HG03060 (cell line): ENCODE measurements at regions not wholly inside any gene's neighbourhood (a gene's known extent, or its start where the extent isn't known, plus 50 kb on each side); places are given as distances from the start of the nearest gene placed in this dataset.

ENCODE experiments used
- ATAC-seq: cut with Tn5 transposase; IDR thresholded peaks from one replicate; pipeline ENCODE4 v1.9.1; 2021; ENCODE audit warnings: low read depth, moderate number of reproducible peaks; ENCODE audit not compliant: unreplicated experiment

DNA sequence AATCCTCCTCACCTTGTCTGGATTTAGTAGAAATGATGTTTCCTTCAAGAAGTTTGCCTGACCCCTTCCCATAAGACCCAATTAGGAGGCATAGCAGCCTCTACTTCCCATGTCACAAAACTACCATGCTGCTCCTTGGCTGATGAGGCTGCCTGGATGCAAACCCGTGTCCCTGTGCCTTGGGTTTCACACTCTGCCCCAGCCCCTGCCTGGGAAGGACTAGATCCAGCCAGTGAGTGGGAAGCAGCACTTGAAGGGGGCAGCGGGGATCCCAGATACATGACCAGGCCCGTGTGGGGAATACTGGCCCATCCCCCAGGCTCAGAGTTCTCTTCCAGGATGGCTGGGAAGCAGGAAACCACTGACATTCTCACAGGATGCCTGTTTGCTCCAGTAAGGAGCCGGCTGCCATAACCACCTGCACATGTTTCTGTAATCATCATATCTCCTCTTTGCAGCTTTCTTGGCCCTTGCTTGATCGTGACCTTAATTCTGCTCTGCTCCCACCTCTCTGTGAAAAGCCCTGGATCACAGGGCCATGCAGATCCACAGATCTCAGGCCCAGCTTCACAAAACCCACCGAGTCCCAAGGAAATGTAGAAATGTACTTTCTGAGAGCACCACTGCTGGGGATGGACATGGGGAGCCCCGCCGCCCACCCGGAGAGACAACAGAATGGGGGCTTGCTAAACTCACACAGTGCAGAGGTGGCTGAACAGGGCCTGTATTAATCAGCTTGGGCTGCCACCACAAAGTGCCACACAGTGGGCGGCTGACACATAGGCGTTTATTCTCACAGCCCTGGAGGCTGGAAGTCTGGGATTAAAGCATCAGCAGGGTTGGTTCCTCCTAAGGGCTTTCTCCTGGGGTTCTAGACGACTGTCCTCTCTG, 287.8 kb upstream of the IGFBP3 start:
- no peak for ATAC-seq

DNA sequence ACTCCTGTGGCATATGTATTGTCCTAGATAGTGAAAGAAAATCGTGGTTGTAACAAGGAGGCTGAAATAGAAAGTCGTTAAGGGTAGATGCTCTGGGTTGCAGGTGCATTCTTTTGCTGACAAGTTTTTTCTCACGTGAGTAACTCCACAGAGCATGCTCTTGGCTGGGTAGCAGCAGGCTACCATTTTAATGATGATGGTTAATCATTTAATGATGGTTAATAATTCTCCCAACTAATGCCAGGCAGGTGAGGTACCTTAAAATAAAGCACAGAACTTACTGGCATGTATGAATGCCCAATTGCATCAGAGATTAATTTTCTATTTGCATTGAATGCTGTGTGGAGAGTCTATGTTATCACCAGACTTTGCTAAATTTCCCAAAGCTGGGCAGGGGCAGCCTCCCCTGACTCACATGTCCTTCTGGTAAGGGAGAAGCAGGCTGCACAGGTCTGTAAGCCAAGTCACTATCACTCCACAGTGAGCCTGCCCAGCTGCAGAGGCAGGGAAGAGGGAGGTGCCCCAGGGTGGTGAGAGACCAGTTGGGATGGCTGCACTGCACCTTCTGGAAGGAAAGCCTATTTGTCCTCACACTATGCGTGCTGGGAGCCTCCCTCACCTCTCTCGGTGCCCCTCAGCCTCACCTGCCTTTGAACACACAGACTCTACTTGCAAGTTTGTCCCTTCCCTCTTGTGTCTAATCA, 287.0 kb upstream of the IGFBP3 start:
- ATAC-seq: no peak

DNA sequence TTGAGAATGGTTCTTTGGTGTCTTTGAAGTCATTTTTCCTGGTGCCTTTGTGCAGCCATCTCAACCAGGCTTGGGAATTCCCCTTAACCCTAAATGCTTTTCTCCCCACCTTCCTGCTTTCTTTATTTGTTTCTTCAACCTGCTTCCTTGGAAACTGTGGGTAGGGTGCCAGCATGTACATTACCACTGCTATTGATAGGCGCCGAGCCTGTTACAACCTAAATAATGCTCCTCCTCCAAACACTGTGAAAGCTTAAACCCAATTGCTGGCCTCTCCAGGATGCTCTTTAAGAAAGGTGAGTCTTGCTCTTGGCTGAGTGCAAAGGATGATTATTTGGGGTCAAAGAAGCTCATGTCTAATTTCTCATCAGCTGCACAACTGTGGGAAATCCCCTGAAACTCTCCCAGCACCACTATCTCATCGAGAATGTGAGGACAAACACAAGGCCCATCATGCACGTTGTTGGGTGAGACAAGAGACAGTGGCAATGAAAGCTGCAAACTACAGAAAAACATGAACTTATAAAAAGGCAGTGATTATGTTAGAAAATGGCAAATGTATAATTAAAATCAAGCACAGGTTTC, 285.5 kb upstream of the IGFBP3 start:
- no peak for ATAC-seq

DNA sequence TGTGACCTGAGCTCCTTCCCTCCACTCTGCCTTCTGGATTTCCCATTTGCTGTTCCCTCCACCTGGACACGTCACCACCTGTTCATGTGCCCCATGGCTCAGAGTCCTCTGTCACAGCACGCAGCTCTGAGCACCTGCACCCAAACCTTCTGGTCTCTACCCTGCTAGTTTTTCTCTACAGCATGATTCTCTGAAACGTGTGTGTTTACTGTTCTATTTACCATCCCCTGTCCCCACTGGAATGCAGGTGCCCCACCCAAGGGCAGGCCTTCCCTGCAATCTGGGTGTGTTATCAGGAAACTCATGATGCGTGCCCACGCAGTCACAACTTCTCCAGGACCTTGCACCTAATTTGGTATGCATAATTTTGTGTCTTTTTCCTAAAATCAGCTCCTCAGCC, 284.4 kb upstream of the IGFBP3 start:
- no peak for ATAC-seq

DNA sequence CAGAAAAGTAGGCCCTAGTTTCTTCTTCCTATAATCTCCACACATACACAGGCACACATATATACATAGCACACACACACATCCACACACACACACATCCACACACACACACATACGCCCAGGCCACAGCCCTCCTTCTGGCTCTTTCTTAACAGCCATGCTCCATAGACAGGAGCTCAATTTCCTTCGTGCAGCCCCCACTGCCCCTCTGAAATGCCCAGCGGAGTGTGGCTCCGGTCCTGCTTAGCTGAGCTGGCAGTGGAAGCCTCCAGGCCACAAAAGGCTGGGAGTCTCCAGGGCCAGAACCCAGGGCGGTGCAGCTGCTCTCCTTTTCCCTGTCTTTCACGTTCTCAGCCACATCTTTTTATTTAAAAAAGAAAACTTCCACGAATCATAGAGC, 282.9 kb upstream of the IGFBP3 start:
- no peak for ATAC-seq

DNA sequence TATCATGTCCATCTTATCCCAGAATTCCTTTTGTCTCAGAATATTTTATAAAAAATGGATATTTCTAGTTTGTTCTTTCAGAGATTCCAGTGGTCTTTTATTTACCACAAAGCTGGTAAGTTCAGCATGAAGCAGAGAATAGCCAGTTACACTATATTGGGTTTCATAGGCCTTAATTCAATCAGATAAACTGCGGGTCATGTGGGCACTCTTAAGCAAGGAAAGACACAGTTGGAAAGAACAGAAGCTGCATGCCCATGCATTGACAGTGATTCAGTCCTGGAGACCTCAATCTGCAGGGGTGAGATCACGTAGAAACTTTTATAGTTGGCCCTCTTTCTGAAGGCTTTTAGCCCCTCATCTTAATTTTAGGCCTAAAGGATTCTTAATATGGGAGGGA, 281.3 kb upstream of the IGFBP3 start:
- no peak for ATAC-seq

DNA sequence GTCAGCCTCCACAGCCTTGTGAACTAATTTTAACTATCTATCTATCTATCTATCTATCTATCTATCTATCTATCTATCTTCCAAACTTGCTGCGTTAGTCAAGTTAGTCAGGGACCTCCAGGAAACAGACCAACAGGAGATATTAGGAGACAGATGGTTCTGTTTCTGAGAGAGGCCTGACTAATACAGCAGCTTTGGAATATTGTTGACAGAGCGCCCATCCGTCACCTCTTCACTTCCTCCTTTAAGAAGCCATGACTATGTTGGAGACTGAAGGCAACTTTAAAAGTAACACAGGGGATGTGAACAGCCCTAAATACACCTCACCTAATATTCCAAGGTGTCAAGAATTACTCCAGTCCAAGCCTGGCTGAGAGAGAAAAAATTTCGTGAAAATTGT, 280.9 kb upstream of the IGFBP3 start:
- ATAC-seq: no peak

DNA sequence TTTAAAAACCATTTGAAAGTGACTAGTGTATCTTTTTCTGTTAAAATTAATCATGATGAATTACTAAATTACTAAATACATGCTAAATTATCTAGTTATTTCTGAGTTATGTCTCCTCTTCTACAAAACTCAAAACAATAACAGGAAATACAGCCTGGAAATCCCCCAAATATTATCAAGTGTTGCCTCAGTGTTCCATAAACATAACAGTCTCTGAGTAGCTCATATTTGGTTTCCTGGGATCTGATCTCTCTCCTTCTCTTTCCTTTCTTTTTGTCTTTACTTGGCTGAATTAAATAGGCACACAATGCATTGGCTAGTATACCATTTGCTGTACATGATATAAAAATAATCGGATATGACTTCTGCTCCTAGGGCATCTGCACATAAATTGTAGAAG, 277.6 kb upstream of the IGFBP3 start:
- no peak for ATAC-seq

DNA sequence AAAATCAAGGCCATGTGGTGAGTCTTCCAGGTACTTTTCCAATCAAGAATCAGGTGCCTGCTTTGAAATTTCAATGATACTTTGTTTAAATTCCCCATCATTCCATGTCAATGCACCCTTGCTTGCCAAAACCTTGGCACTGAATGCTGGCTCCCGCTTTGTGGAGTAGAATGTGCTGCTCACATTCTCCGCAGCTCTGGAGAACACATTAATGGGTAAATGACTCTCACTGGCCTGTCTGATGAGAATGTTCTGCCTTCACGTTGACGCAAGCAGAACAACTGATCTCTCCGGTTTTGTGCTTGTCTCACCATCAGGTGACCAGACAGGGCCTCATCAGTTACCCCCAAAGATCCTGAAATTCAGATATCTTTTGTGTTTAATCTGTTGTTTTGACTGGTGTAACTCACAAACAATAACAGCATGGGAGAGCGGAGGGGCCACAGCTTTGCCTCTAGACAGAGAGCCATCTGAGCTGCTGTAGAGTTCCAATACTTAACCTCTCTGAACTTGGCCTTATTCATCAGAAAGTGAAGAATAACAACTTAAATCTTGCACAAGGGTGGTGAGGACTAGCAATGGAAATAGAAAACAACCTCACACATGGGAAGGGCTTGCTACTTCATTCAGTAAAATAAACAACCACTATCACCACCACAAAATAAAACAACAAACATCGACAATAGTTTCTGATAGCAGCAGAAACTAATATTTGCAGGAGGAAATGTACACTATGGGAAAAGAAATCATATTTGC, 276.9 kb upstream of the IGFBP3 start:
- no peak for ATAC-seq

DNA sequence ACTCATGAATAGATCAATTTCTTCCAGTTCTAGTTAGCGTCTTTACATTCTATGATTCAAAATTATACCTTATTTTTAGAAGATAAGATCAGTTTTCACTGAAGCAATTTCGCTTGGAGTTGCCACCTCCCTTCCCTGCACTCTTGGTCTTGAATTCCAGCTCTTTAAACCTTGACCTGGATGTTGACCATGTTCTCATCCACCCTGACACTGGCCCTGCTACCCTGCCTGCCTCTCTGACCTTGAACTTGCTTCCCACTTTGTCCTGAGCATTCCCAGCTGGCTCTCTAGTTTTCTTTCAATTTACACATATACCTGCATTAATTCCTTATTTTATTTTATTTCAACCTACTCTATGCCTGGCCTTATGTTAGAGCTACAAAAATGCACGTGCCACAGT, 274.9 kb upstream of the IGFBP3 start:
- ATAC-seq: no peak

DNA sequence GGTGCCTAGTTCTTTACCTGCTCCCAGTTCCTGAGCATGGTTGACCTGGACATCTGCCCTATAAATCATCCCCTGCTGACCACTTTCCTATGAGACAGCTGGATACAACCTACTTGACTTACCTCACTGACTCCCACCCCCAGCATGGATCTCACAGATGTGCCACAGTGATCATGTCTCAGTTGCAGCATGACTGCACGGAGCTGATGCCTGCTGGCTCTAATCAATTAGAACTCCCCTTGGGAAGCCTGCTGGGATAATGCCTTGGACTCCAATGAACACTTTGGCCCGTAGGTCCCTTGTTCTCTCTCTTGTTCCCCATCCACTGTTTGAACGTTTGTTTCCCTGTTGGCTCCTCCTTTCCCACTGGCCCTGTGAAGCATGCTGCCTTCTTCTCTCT, 271.2 kb upstream of the IGFBP3 start:
- no peak for ATAC-seq

DNA sequence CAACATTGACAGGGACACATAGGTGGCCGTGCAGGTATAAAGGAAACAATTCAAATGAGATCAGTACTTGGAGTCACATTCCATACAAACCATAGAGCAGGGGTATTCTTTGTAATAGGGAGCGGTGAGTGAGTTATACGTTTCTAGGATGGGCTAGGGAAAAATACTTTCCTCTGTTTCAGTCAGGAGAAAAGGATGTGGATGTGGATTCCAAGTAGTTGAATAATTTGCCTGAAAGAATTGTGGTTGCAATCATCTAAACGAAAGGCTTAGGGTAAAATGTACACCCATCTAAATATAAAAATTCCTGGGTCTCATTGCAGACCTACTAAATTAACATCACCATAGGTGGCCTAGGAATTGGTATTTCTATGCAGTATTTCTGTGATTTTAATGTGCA, 270.7 kb upstream of the IGFBP3 start:
- no peak for ATAC-seq

DNA sequence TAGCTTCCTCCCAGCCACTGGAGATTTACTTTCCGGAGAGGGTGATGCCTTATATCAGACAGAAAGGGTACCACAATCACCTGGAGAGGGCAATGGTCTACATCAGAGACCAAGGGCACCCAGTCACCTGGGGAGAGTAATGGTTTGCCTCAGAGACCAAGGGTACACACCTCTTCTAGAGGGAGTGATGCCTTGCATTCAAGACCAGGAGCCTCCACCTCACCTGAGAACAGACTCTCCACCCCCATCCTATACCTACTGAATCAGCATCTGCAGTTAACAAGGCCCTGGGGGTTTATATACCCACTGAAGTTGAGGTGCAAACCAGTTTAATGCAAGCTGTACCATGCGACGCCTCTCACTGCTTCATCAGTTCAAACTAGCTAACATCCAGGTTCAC, 270.2 kb upstream of the IGFBP3 start:
- no peak for ATAC-seq

DNA sequence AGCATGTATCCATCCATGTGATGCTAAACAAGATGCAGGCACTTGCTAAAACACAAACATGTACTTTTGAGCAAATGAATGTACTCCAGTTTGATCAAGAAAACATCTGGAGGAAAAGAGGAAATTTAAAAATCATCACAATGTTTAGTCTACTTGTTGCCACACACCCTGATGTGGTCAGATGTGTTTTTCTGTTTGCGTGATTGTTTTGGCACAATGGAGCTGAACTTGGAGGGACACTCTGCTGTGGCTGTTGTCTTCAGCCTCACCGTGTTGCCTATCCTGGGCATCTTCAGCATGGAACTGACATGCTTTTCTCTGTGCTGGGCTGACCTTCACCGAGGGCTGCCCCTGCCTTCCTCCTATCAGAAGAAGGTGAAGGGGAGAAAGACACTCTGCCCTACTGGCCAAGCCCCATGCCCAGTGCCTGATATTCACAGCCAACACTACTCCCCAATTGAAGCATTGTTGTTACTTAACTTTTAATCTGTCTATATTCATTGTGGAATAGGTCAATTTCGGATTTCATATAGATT, 268.3 kb upstream of the IGFBP3 start:
- ATAC-seq: no peak

DNA sequence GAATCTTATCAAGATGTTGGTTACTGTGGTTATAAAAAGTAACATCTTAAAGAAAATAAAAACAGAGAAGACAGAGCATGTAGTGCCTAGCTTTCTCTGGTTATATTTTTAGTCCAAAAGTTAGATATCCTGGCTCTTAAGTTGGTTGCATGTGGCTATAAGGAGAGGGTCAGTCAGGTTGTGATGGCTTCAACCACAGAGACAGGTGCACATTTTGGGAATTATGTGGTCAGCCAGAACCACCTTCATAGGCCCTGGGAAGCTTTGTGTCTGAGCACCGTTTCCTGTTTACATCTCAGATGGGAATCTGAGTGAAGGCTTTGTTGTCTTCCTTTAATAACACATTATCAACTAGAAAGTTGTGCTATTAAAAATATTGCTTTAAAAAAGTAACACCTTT, 265.1 kb upstream of the IGFBP3 start:
- ATAC-seq: no peak

DNA sequence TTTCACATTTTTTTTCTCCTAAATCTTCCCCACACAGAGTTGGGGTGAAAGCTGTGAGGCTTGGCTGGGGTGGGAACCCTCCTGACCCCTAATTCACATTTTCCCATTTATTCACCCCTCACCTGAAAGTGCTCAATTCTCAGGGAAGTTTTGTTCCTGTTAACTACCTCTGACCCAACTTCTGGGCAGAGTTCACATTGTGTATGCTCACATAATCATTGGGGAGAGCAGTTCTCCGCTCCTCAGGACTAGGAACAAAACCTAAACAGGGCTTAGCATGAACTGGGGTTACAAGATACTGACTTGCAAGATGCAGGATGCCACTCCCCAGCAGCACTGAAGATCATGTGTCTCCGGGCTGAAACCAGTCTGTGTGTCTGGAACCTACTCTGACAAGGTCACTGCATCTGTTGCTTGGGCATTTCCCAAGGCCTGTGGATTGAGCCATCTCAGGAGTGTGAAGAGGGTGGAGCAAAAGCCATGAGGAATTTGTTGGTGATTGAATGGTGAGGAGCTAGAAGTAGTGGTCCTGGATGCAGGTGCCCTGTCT, 258.1 kb upstream of the IGFBP3 start:
- ATAC-seq: no peak

DNA sequence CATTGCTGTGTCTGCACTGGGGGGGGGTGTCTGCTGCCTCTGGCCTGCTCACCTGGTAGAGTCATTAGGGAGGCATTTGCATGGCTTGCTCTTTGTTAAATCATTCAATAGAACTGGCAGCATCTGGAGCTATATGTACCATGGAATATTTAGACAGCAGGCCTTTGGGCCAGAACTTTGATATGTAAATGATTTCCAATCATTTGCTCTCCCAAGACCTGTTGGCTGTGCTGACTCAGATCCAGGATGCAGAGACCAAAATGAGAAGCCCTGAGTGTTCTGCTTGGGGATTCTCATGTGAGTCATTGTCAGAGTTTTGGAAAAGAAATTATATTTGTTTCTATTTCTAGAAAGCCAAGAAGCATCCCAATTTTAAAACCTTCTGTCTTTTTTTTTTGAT, 257.6 kb upstream of the IGFBP3 start:
- ATAC-seq: no peak

DNA sequence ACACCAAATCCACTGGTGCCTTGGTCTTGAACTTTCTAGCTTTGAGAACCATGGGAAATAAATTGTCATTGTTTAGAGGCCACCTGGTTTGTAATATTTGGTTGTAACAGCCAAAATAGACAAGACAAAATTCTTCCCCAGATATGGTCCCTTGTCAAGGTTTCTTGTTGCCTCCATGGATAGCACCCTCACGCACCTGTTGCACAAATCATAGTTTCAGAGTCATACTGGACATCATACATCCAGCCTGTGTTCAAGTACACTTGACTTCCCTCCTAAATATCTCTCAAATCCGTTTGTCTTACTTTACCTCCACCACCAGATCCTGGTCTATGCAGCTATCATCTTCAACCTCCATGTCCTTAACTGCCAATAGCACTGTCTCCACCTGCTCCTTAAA, 256.7 kb upstream of the IGFBP3 start:
- no peak for ATAC-seq

DNA sequence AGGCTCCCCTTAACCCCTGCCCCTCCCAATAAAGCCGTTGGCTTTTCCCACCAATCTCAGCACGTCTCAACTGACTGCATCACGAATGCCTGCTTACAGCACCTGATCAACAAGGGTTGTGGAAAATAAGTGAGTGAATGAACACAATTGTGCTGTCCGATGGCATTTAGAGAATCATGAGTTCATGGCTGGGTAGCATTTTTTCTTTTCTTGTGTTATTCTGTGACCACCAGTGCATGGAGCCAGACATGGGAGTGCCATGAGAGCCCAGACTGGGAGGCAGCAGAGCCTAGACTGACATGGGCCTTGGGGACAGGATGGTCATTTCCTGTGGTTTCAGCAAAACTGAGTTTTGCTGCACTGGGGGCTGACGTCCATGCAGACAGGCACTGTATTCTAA, 254.1 kb upstream of the IGFBP3 start:
- no peak for ATAC-seq

DNA sequence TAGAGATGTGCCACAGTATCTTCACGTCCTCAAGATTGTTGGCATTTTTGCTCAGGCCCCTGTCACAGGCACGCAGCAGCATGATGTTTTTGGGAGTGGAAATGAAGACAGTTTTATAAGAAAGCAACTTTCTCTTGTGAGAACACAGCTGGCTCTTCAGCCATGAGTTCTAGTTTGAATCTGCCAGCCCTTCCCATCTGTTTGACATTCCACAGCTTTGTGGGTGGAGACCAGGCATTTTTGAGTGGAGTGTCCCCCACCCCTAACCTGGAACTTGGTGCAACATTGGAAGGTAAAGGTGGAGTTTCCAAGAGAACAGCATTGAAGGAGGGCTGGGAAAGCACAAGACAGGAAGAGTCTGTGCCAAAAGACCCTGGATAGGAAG, 253.1 kb upstream of the IGFBP3 start:
- no peak for ATAC-seq
